PC-3 (cell line): ENCODE measurements at regions not wholly inside any gene's neighbourhood (a gene's known extent, or its start where the extent isn't known, plus 50 kb on each side); places are given as distances from the start of the nearest gene placed in this dataset.

Experiments used
- CTCF ChIP-seq: fragments of 300-600 bp; sonication (generic); conservative IDR thresholded peaks from 2 replicates; pipeline ENCODE4 v1.5.1; 2017; ENCODE audit warnings: antibody characterized with exemption, low read depth, mild to moderate bottlenecking, low read length
- EZH2 ChIP-seq: fragments of 300-600 bp; sonication (generic); IDR thresholded peaks from one replicate; pipeline ENCODE4 v1.6.1; 2017; ENCODE audit warnings: antibody characterized with exemption, mild to moderate bottlenecking, low read length; ENCODE audit not compliant: unreplicated experiment
- EZH2phosphoT487 ChIP-seq: fragments of 300-600 bp; sonication (generic); IDR thresholded peaks from 2 replicates; pipeline ENCODE4 v1.6.1; 2018; ENCODE audit warnings: mild to moderate bottlenecking, antibody characterized with exemption, low read length, borderline replicate concordance

- TF ChIP-seq CTCF (no peak), EZH2phosphoT487 (no peak), EZH2 (no peak)
Measured at GRCh38 chr7:86320341-86320740, 323.4 kb upstream of the GRM3 start.
